Lower leg skin (tissue), 4 donors: ENCODE measurements at regions not wholly inside any gene's neighbourhood (a gene's known extent, or its start where the extent isn't known, plus 50 kb on each side); places are given as distances from the start of the nearest gene placed in this dataset.
"Not testable (repeated sequence)": the region's sequence is repeated elsewhere in the genome, so short reads cannot be mapped to it uniquely, and the experiment has no call there.

Experiments
- DNase-seq, 2 donors: peaks; one replicate each; pipeline ENCODE4 v3.0.0-alpha.2; 2019; ENCODE audit warnings: low spot score in 2 of 2
- H3K4me3 ChIP-seq: fragments of 200-600 bp; sonication (generic); 2 replicates; pipeline ENCODE4 v1.5.1; 2017; ENCODE audit warnings: mild to moderate bottlenecking, low read depth; ENCODE audit not compliant: poor library complexity, severe bottlenecking
- POLR2A ChIP-seq, 2 donors: fragments of 450-650 bp; IDR thresholded peaks; one replicate each; pipeline ENCODE4 v1.6.1; 2016 to 2017; ENCODE audit warnings: antibody characterized with exemption in 2 of 2, mild to moderate bottlenecking in 1 of 2, moderate library complexity in 1 of 2
- WGBS, 2 donors: methylation state at CpG; one replicate each; pipeline ENCODE4 v1.1.5; 2018; 5-methylcytosine and 5-hydroxymethylcytosine counted together
- intact Hi-C: fragments of 100-400 bp; cut with DNase I; formaldehyde crosslinking; loops from one replicate; pipeline ENCODE4 v1.15.0; 2023; ENCODE audit warnings: low total_unique reads
- TF ChIP-seq, protein P1 (sequence below), 3 donors: fragments of 450-650 bp; IDR thresholded peaks; one replicate each; pipeline ENCODE4 v1.5.1; 2016; ENCODE audit warnings: antibody characterized with exemption in 3 of 3, mild to moderate bottlenecking in 3 of 3, moderate library complexity in 2 of 3

DNA sequence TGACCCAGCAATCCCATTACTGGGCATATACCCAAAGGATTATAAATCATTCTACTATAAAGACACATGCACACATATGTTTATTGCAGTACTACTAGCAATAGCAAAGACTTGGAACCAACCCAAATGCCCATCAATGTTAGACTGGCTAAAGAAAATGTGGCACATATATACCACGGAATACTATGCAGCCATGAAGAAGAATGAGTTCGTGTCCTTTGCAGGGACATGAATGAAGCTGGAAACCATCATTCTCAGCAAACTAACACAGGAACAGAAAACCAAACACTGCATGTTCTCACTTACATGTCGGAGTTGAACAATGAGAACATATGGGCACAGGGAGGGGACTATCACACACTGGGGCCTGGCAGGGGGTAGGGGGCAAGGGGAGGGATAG lies 183.0 kb downstream of the HACE1 start:
- intact Hi-C loops, H3K4me3 ChIP-seq, DNase-seq: not testable (repeated sequence)
- 87 to 90% methylated on average over 3 of the region's 3 CpGs for WGBS, 2 donors

DNA sequence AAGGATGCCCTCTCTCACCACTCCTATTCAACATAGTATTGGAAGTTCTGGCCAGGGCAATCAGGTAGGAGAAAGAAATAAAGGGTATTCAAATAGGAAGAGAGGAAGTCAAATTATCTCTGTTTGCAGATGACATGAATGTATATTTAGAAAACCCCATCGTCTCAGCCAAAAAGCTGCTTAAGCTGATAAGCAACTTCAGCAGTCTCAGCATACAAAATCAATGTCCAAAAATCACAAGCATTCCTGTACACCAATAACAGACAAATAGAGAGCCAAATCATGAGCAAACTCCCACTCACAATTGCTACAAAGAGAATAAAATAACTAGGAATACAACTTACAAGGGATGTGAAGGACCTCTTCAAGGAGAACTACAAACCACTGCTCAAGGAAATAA lies 184.6 kb downstream of the HACE1 start:
- 82 to 85% methylated on average over 1 of the region's 1 CpG for WGBS, 2 donors
- intact Hi-C loops, DNase-seq, H3K4me3 ChIP-seq: not testable (repeated sequence)

DNA sequence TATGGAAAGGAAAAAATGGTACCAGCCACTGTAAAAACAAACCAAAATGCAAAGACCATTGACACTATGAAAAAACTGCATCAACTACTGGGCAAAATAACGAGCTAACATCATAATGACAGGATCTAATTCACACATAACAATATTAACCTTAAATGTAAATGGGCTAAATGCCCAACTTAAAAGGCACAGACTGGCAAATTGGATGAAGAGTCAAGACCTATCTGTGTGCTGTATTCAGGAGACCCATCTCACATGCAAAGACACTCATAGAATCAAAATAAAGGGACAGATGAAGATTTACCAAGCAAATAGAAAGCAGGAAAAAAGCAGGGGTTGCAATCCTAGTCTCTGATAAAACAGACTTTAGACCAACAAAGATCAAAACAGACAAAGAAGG lies 186.6 kb downstream of the HACE1 start:
- DNase-seq, intact Hi-C loops, H3K4me3 ChIP-seq: not testable (repeated sequence)
- 34 to 58% methylated on average over 1 of the region's 1 CpG for WGBS, 2 donors

DNA sequence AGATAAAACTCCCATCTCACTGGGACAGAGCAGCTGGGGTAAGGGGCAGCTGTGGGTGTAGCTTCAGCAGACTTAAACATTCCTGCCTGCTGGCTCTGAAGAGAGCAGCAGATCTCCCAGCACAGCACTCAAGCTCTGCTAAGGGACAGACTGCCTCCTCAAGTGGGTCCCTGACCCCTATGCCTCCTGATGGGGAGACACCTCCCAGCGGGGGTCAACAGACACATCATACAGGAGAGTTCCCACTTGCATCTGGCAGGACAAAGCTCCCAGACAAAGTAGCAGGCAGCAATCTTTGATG lies 188.2 kb downstream of the HACE1 start:
- WGBS, 2 donors, result 85 to 100% methylated on average over 1 of the region's 1 CpG
- H3K4me3 ChIP-seq, intact Hi-C loops, DNase-seq: not testable (repeated sequence)

DNA sequence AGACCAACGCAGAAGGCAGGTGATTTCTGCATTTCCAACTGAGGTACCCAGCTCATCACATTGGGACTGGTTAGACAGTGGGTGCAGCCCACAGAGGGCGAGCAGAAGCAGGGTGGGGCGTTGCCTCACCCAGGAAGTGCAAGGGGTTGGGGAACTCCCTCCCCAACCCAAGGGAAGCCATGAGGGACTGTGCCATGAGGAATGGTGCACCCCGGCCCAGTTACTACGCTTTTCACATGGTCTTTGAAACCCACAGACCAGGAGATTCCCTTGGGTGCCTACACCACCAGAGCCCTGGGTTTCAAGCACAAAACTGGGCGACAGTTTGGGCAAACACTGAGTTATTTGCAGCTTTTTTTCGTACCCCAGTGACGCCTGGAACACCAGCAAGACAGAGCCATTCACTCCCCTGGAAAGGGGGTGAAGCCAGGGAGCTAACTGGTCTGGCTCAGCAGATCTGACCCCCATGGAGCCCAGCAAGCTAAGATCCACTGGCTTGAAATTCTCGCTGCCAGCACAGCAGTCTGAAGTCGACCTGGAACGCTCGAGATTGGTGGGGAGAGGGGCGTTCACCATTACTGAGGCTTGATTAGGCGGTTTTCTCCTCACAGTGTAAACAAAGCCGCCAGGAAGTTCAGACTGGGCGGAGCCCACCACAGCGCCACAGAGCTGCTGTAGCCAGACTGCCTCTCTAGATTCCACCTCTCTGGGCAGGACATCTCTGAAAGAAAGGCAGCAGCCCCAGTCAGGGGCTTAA lies 188.7 kb downstream of the HACE1 start:
- H3K4me3 ChIP-seq, intact Hi-C loops, DNase-seq: not testable (repeated sequence)
- 91 to 92% methylated on average over 17 of the region's 17 CpGs for WGBS, 2 donors

DNA sequence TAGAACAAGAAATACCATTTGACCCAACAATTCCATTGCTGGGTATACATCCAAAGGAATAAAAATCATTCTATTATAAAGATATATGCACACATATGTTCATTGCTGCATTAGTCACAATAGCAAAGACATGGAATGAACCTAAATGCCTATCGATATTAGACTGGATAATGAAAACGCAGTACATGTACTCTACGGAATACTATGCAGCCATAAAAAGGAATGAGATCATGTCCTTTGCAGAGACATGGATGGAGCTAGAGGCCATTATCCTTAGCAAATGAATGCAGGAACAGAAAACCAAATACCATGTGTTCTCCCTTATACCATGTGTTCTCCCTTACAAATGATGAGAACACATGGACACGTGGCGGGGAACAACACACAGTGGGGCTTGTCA lies 190.2 kb downstream of the HACE1 start:
- 96 to 97% methylated on average over 5 of the region's 5 CpGs for WGBS, 2 donors
- intact Hi-C loops, result no loop called here
- no peak for DNase-seq
- H3K4me3 ChIP-seq, result no peak overlapping the region
- TF ChIP-seq POLR2A (IDR thresholded peaks at IDR 0.05), result no peak
- TF ChIP-seq, protein P1, sequence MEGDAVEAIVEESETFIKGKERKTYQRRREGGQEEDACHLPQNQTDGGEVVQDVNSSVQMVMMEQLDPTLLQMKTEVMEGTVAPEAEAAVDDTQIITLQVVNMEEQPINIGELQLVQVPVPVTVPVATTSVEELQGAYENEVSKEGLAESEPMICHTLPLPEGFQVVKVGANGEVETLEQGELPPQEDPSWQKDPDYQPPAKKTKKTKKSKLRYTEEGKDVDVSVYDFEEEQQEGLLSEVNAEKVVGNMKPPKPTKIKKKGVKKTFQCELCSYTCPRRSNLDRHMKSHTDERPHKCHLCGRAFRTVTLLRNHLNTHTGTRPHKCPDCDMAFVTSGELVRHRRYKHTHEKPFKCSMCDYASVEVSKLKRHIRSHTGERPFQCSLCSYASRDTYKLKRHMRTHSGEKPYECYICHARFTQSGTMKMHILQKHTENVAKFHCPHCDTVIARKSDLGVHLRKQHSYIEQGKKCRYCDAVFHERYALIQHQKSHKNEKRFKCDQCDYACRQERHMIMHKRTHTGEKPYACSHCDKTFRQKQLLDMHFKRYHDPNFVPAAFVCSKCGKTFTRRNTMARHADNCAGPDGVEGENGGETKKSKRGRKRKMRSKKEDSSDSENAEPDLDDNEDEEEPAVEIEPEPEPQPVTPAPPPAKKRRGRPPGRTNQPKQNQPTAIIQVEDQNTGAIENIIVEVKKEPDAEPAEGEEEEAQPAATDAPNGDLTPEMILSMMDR (IDR thresholded peaks at IDR 0.05), result no peak

DNA sequence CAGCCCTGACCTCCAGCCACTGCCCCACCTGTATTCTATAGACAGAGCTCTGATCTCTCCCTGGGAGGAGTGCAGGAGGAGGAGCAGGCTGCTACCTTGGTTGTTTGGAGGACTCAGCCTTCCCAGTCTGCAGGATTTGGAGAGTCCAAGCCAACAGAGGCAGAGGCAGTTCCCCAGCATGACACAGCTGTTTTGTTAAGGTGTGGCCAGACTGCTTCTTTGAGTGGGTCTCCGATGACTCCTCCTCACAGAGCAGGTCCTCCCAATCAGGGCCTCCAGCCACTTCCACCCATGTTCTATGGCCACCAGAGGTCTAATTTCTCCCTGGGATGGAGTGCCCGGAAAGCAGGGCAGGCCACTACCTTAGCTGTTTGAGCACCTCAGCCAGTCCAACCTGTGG lies 203.5 kb downstream of the HACE1 start:
- TF ChIP-seq, protein P1 (IDR thresholded peaks at IDR 0.05), result no peak
- no peak for TF ChIP-seq POLR2A (IDR thresholded peaks at IDR 0.05)
- no peak for DNase-seq
- H3K4me3 ChIP-seq, result no peak overlapping the region
- intact Hi-C loops, result loop anchor here (5.0 kb wide), 1 partner anchor 731 kb away; no protein-coding TSS in a partner anchor
- 89% methylated on average over 2 of the region's 2 CpGs; no CpG with 5 or more reads in 1 of the 2 donors for whole genome bisulfite sequencing, 2 donors

DNA sequence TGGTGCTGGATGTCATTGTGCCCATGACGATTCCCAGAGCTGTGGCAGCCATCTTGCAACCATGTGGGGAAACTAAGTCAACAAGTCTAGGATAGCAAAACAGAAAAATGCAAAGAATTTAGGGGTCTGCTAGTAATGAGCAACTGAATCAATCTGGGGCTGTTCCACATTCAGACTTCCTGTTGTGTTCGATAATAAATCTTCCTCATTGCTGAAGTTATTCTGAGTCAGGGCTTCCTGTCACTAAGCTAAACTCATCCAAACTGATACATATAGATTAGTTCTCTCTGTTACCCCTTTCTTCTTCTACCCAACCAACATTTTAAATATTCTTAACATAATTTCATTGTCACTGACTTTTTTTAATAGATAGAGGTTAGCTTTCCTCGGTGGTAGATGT lies 205.9 kb downstream of the HACE1 start:
- TF ChIP-seq POLR2A (IDR thresholded peaks at IDR 0.05), result no peak
- DNase-seq, result no peak
- intact Hi-C loops, result no loop called here
- 67 to 68% methylated on average over 3 of the region's 3 CpGs for WGBS, 2 donors
- H3K4me3 ChIP-seq, result no peak overlapping the region

DNA sequence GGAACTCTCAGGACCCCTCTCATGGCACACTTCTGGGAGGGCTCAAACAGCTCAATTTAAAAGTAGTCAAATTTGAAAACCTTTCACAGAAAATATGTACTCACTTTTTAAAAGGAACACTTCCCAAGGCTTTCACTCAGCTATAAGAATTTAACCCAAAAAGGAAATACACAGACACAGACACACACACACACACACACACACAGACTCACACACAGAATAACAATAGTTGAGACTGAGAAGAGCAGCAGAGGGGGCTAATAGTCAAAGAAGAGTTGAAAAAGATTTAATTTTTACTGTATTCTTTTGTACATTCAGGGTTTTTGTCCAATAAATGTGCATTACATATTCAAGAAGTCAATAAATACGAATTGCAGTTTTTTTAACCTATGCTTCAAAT lies 211.4 kb downstream of the HACE1 start:
- TF ChIP-seq, protein P1 (IDR thresholded peaks at IDR 0.05), result no peak
- no peak for TF ChIP-seq POLR2A (IDR thresholded peaks at IDR 0.05)
- no peak for DNase-seq
- intact Hi-C loops, result no loop called here
- WGBS, 2 donors, result 90 to 92% methylated on average over 1 of the region's 1 CpG
- no peak overlapping the region for H3K4me3 ChIP-seq
